Peyer's patch (tissue), 4 donors: ENCODE measurements at regions not wholly inside any gene's neighbourhood (a gene's known extent, or its start where the extent isn't known, plus 50 kb on each side); places are given as distances from the start of the nearest gene placed in this dataset.

Experiments
- DNase-seq, 3 donors: peaks; one replicate each; pipeline ENCODE4 v3.0.0-alpha.2; 2017 to 2019
- H3K27ac ChIP-seq, 4 donors: fragments of 200-600 bp; sonication (generic); one replicate each; pipeline ENCODE4 v1.5.1; 2016 to 2019
- H3K27me3 ChIP-seq, 2 donors: fragments of 200-600 bp; sonication (generic); one replicate each; pipeline ENCODE4 v1.5.1; 2019
- H3K36me3 ChIP-seq, 3 donors: fragments of 200-600 bp; sonication (generic); one replicate each; pipeline ENCODE4 v1.5.1; 2016 to 2019
- H3K4me1 ChIP-seq, 4 donors: fragments of 200-600 bp; sonication (generic); one replicate each; pipeline ENCODE4 v1.5.1; 2016 to 2019
- H3K4me3 ChIP-seq, 4 donors: fragments of 200-600 bp; sonication (generic); 1 replicate in 3 of 4; 2 replicates in 1 of 4; pipeline ENCODE4 v1.5.1; 2016 to 2019; ENCODE audit warnings: mild to moderate bottlenecking in 1 of 4
- H3K9me3 ChIP-seq, 4 donors: fragments of 200-600 bp; sonication (generic); one replicate each; pipeline ENCODE4 v1.5.1; 2016 to 2019; ENCODE audit warnings: mild to moderate bottlenecking in 1 of 4
- CTCF ChIP-seq, 6 experiments: fragments of 450-650 bp in 4 of 6; fragments of 200-600 bp in 2 of 6; sonication (generic) in 1 of 6; IDR thresholded peaks; one replicate each; pipeline ENCODE4 v1.5.1; 2017 to 2019; ENCODE audit warnings: antibody characterized with exemption in 6 of 6, mild to moderate bottlenecking in 3 of 6, moderate library complexity in 1 of 6
- POLR2A ChIP-seq, 2 donors: fragments of 450-650 bp; IDR thresholded peaks; one replicate each; pipeline ENCODE4 v1.5.1; 2017; ENCODE audit warnings: antibody characterized with exemption in 2 of 2, mild to moderate bottlenecking in 2 of 2, moderate library complexity in 2 of 2

- TF ChIP-seq CTCF (IDR thresholded peaks at IDR 0.05): no peak
Measured at GRCh38 chr19:28558783-28559182, 654.2 kb downstream of the UQCRFS1 start.

GRCh38 chr19:28556371-28556770, 656.6 kb downstream of the UQCRFS1 start:
- TF ChIP-seq POLR2A (IDR thresholded peaks at IDR 0.05) (no peak), CTCF (IDR thresholded peaks at IDR 0.05) (no peak)
- H3K9me3 ChIP-seq: no peaks in the 10 kb centered on the region
- no peak overlapping the region for H3K27ac ChIP-seq
- H3K36me3 ChIP-seq: no peaks in the 10 kb centered on the region
- H3K4me1 ChIP-seq: no peaks in the 10 kb centered on the region
- no peak overlapping the region for H3K4me3 ChIP-seq
- DNase-seq: no peak
- no peaks in the 10 kb centered on the region for H3K27me3 ChIP-seq

More at GRCh38 chr19:28558783-28559182, 654.2 kb downstream of the UQCRFS1 start:
- Histone ChIP-seq H3K36me3 (no peaks in the 10 kb centered on the region), H3K4me1 (no peaks in the 10 kb centered on the region), H3K27ac (no peak overlapping the region), H3K4me3 (no peak overlapping the region), H3K27me3 (no peaks in the 10 kb centered on the region), H3K9me3 (no peaks in the 10 kb centered on the region)
- no peak for DNase-seq

- DNase-seq: no peak
- H3K4me1 ChIP-seq: no peaks in the 10 kb centered on the region
- H3K27me3 ChIP-seq: no peaks in the 10 kb centered on the region
- no peaks in the 10 kb centered on the region for H3K36me3 ChIP-seq
- no peak overlapping the region for H3K27ac ChIP-seq
- TF ChIP-seq CTCF (IDR thresholded peaks at IDR 0.05) (no peak), POLR2A (IDR thresholded peaks at IDR 0.05) (no peak)
- H3K9me3 ChIP-seq: no peaks in the 10 kb centered on the region
- H3K4me3 ChIP-seq: no peak overlapping the region
Measured at GRCh38 chr19:28555317-28555716, 657.6 kb downstream of the UQCRFS1 start.

- DNase-seq: no peak
- Histone ChIP-seq H3K4me1 (no peaks in the 10 kb centered on the region), H3K4me3 (no peak overlapping the region), H3K27me3 (no peaks in the 10 kb centered on the region), H3K27ac (no peak overlapping the region), H3K9me3 (no peaks in the 10 kb centered on the region), H3K36me3 (no peaks in the 10 kb centered on the region)
- TF ChIP-seq CTCF (IDR thresholded peaks at IDR 0.05) (no peak), POLR2A (IDR thresholded peaks at IDR 0.05) (no peak)
Measured at GRCh38 chr19:28554321-28555091, 658.4 kb downstream of the UQCRFS1 start.

GRCh38 chr19:28553764-28554163, 659.2 kb downstream of the UQCRFS1 start:
- no peak for DNase-seq
- no peak for TF ChIP-seq CTCF (IDR thresholded peaks at IDR 0.05)
- no peak for TF ChIP-seq POLR2A (IDR thresholded peaks at IDR 0.05)

More at GRCh38 chr19:28553764-28554163, 659.2 kb downstream of the UQCRFS1 start:
- H3K9me3 ChIP-seq: no peaks in the 10 kb centered on the region
- no peak overlapping the region for H3K27ac ChIP-seq
- H3K36me3 ChIP-seq: no peaks in the 10 kb centered on the region
- no peaks in the 10 kb centered on the region for H3K4me1 ChIP-seq
- H3K4me3 ChIP-seq: no peak overlapping the region
- H3K27me3 ChIP-seq: no peaks in the 10 kb centered on the region
